HEK293T (cell line): ENCODE measurements at regions not wholly inside any gene's neighbourhood (a gene's known extent, or its start where the extent isn't known, plus 50 kb on each side); places are given as distances from the start of the nearest gene placed in this dataset.

Experiments
- BHLHE40 ChIP-seq: fragments of 450-650 bp; IDR thresholded peaks from 2 replicates; pipeline ENCODE4 v1.6.1; 2016; ENCODE audit warnings: mild to moderate bottlenecking, moderate library complexity, borderline replicate concordance
- CTBP1 ChIP-seq: fragments of 450-650 bp; IDR thresholded peaks from 2 replicates; pipeline ENCODE4 v1.6.1; 2016; ENCODE audit warnings: borderline replicate concordance
- FOXK2 ChIP-seq: fragments of 450-650 bp; IDR thresholded peaks from 2 replicates; pipeline ENCODE4 v1.6.1; 2016; ENCODE audit warnings: mild to moderate bottlenecking
- SUZ12 ChIP-seq: fragments of 450-650 bp; IDR thresholded peaks from 2 replicates; pipeline ENCODE4 v1.6.1; 2016; ENCODE audit warnings: mild to moderate bottlenecking

DNA sequence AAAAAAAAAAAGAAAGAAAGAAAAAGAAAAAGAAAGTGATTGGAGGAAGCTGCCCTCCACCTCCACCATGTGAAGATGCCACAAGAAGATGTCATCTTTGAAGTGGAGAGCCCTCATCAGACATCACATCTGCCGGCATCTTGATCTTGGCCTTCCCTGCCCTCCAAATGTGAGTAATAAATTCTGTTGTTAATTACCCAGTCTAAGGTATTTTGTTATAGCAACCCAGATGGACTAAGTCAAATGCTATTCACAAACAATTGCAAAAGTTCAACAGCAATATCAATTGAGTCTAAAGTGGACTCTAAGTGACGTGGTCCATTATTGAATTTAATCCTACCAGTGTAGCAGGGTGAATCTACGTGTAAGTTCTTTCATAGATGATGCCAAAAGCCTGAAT, 55.9 kb upstream of the NUP160 start:
- TF ChIP-seq CTBP1 (no peak), SUZ12 (no peak), FOXK2 (no peak), BHLHE40 (no peak)
